CD4-positive, alpha-beta T cell (primary cell): ENCODE measurements at regions not wholly inside any gene's neighbourhood (a gene's known extent, or its start where the extent isn't known, plus 50 kb on each side); places are given as distances from the start of the nearest gene placed in this dataset.
"Not testable (repeated sequence)": the region's sequence is repeated elsewhere in the genome, so short reads cannot be mapped to it uniquely, and the experiment has no call there.

ENCODE experiments used
- ATAC-seq: fragments of 200-7000 bp; cut with Tn5 transposase; one replicate; pipeline ENCODE4 v1.10.0; 2022; ENCODE audit warnings: mild to moderate bottlenecking; ENCODE audit not compliant: poor library complexity
- CTCF ChIA-PET: fragments of 350-600 bp; sonication (Branson Sonifier 250); formaldehyde crosslinking; loops from one replicate; lab custom pipeline; 2021; ENCODE audit warnings: antibody characterized with exemption, inconsistent platforms; lab: Charles Lee
- POLR2A ChIA-PET: fragments of 350-600 bp; sonication (Branson Sonifier 250); formaldehyde crosslinking; loops from one replicate; lab custom pipeline; 2021; ENCODE audit warnings: antibody characterized with exemption, inconsistent platforms; lab: Charles Lee
- DNase-seq, 14 experiments: peaks; one replicate each; pipeline ENCODE4 v3.0.0-alpha.2; 2013 to 2020; ENCODE audit warnings: mixed read lengths in 2 of 14
- H3K27ac ChIP-seq, 2 donors: one replicate each; pipeline versions ENCODE4 v1.5.1 to v1.7.0; 2013; ENCODE audit warnings: low read length in 2 of 2, low read depth in 1 of 2, mild to moderate bottlenecking in 1 of 2
- H3K27me3 ChIP-seq, 2 experiments: 1 replicate in 1 of 2; 2 replicates in 1 of 2; pipeline versions ENCODE4 v1.6.1 to v1.7.0; 2013; ENCODE audit warnings: low read length in 2 of 2, control low read depth in 1 of 2, mild to moderate bottlenecking in 1 of 2, moderate library complexity in 1 of 2; ENCODE audit not compliant: insufficient read depth in 2 of 2, control insufficient read depth in 1 of 2
- H3K36me3 ChIP-seq: one replicate; pipeline ENCODE4 v1.6.1; 2013; ENCODE audit warnings: low read length, control low read depth; ENCODE audit not compliant: insufficient read depth
- H3K4me1 ChIP-seq: one replicate; pipeline ENCODE4 v1.6.1; 2013; ENCODE audit warnings: low read length, control low read depth; ENCODE audit not compliant: insufficient read depth
- H3K4me3 ChIP-seq: one replicate; pipeline ENCODE4 v1.5.1; 2013; ENCODE audit warnings: mild to moderate bottlenecking, low read length, moderate library complexity
- H3K9me3 ChIP-seq, 2 experiments: 1 replicate in 1 of 2; 2 replicates in 1 of 2; pipeline versions ENCODE4 v1.6.1 to v1.7.0; 2013; ENCODE audit warnings: low read length in 2 of 2, mild to moderate bottlenecking in 2 of 2, control low read depth in 1 of 2, moderate library complexity in 1 of 2; ENCODE audit not compliant: control insufficient read depth in 1 of 2, insufficient read depth in 1 of 2
- H3K27ac Mint-ChIP-seq: one replicate; pipeline ENCODE4 v1.8.0; 2020; ENCODE audit warnings: mixed read lengths
- H3K27me3 Mint-ChIP-seq: one replicate; pipeline ENCODE4 v1.8.0; 2021; ENCODE audit warnings: mixed read lengths
- H3K36me3 Mint-ChIP-seq: one replicate; pipeline ENCODE4 v1.8.0; 2021; ENCODE audit warnings: low read depth, mixed read lengths
- H3K4me1 Mint-ChIP-seq: one replicate; pipeline ENCODE4 v1.8.0; 2021; ENCODE audit warnings: low read depth, mixed read lengths
- H3K4me3 Mint-ChIP-seq: one replicate; pipeline ENCODE4 v1.8.0; 2020; ENCODE audit warnings: mild to moderate bottlenecking, mixed read lengths
- H3K9me3 Mint-ChIP-seq: one replicate; pipeline ENCODE4 v1.8.0; 2020; ENCODE audit warnings: mixed read lengths
- intact Hi-C, 2 experiments: fragments of 100-400 bp; cut with DNase I in 1 of 2; cut with micrococcal nuclease in 1 of 2; formaldehyde crosslinking; loops; one replicate each; pipeline versions ENCODE4 v1.15.1 to v1.9.0; 2023 to 2025; cut with DNase I, micrococcal nuclease
- TF ChIP-seq, protein P1 (sequence below): fragments of 200-600 bp; IDR thresholded peaks from one replicate; pipeline ENCODE4 v1.8.0; 2022; ENCODE audit warnings: antibody characterized with exemption, mild to moderate bottlenecking

- CTCF ChIA-PET, result no interaction called here
- H3K27ac ChIP-seq, result no peak overlapping the region
- H3K36me3 Mint-ChIP-seq, result no peaks in the 10 kb centered on the region
- peaks cover 0 to 15% of the 10 kb centered on the region in 2 experiments for H3K9me3 ChIP-seq
- H3K27ac Mint-ChIP-seq, result no peak overlapping the region
- H3K27me3 Mint-ChIP-seq, result peaks cover 6% of the 10 kb centered on the region
- no peaks in the 10 kb centered on the region for H3K9me3 Mint-ChIP-seq
- no peaks in the 10 kb centered on the region for H3K4me1 ChIP-seq
- TF ChIP-seq, protein P1, sequence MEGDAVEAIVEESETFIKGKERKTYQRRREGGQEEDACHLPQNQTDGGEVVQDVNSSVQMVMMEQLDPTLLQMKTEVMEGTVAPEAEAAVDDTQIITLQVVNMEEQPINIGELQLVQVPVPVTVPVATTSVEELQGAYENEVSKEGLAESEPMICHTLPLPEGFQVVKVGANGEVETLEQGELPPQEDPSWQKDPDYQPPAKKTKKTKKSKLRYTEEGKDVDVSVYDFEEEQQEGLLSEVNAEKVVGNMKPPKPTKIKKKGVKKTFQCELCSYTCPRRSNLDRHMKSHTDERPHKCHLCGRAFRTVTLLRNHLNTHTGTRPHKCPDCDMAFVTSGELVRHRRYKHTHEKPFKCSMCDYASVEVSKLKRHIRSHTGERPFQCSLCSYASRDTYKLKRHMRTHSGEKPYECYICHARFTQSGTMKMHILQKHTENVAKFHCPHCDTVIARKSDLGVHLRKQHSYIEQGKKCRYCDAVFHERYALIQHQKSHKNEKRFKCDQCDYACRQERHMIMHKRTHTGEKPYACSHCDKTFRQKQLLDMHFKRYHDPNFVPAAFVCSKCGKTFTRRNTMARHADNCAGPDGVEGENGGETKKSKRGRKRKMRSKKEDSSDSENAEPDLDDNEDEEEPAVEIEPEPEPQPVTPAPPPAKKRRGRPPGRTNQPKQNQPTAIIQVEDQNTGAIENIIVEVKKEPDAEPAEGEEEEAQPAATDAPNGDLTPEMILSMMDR, result no peak
- H3K27me3 ChIP-seq, result no peaks in the 10 kb centered on the region
- H3K4me3 ChIP-seq, result no peak overlapping the region
- DNase-seq, result no peak
- H3K4me3 Mint-ChIP-seq, result no peak overlapping the region
- POLR2A ChIA-PET, result no interaction called here
- H3K36me3 ChIP-seq, result no peaks in the 10 kb centered on the region
- no peaks in the 10 kb centered on the region for H3K4me1 Mint-ChIP-seq
- no peak for ATAC-seq
- intact Hi-C loops, result no loop called here
Measured at GRCh38 chr2:182605166-182605565, 110.9 kb upstream of the DNAJC10 start.

- H3K36me3 Mint-ChIP-seq, result no peaks in the 10 kb centered on the region
- no peak for ATAC-seq
Measured at GRCh38 chr2:182606728-182607681, 109.1 kb upstream of the DNAJC10 start.

DNA sequence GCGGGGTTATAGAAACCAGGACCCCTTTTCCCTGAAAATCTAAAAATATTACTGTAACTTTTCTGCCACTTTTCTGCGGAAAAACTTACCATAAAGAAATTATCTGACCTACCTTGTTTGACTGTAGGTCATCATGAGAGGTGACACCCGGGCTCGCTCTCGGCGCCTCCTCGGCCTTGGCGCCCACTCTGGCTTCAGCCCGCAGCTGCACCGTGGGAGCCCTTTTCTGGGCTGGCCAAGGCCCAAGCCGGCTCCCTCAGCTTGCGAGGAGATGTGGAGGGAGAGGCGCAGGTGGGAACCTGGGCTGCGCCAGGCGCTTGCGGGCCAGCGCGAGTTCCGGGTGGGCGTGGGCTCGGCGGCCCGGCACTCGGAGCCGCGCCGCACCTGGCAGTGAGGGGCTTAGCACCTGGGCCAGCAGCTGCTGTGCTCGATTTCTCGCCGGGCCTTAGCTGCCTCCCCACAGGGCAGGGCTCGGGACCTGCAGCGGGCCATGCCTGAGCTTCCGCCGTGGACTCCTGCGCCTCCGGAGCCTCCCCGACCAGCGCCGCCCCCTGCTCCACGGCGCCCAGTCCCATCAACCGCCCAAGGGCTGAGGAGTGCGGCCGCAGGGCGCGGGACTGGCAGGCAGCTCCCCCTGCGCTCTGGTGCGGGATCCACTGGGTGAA lies 107.7 kb upstream of the DNAJC10 start:
- no peak overlapping the region for H3K4me3 Mint-ChIP-seq
- no peaks in the 10 kb centered on the region for H3K9me3 Mint-ChIP-seq
- no peaks in the 10 kb centered on the region for H3K4me1 ChIP-seq
- ATAC-seq, result no peak
- no peaks in the 10 kb centered on the region for H3K27me3 ChIP-seq
- H3K27ac ChIP-seq, result no peak overlapping the region
- peaks cover 0 to 8% of the 10 kb centered on the region in 2 experiments for H3K9me3 ChIP-seq
- no peaks in the 10 kb centered on the region for H3K27me3 Mint-ChIP-seq
- TF ChIP-seq, protein P1, result no peak
- no peak overlapping the region for H3K4me3 ChIP-seq
- ChIA-PET CTCF (no interaction called here), POLR2A (no interaction called here)
- intact Hi-C loops, result no loop called here
- H3K36me3 ChIP-seq, result no peaks in the 10 kb centered on the region
- H3K36me3 Mint-ChIP-seq, result no peaks in the 10 kb centered on the region
- DNase-seq, result no peak
- no peak overlapping the region for H3K27ac Mint-ChIP-seq
- H3K4me1 Mint-ChIP-seq, result no peaks in the 10 kb centered on the region

More at GRCh38 chr2:182606728-182607681, 109.1 kb upstream of the DNAJC10 start:
- no peaks in the 10 kb centered on the region for H3K9me3 Mint-ChIP-seq
- intact Hi-C loops, result no loop called here
- Histone ChIP-seq H3K27me3 (no peaks in the 10 kb centered on the region), H3K4me3 (no peak overlapping the region), H3K9me3 (peaks cover 0 to 10% of the 10 kb centered on the region in 2 experiments), H3K4me1 (no peaks in the 10 kb centered on the region), H3K36me3 (no peaks in the 10 kb centered on the region), H3K27ac (no peak overlapping the region)
- ChIA-PET POLR2A (no interaction called here), CTCF (no interaction called here)
- no peak for DNase-seq
- no peak overlapping the region for H3K27ac Mint-ChIP-seq
- no peak overlapping the region for H3K4me3 Mint-ChIP-seq
- no peaks in the 10 kb centered on the region for H3K4me1 Mint-ChIP-seq
- TF ChIP-seq, protein P1, result no peak
- peaks cover 6% of the 10 kb centered on the region for H3K27me3 Mint-ChIP-seq

DNA sequence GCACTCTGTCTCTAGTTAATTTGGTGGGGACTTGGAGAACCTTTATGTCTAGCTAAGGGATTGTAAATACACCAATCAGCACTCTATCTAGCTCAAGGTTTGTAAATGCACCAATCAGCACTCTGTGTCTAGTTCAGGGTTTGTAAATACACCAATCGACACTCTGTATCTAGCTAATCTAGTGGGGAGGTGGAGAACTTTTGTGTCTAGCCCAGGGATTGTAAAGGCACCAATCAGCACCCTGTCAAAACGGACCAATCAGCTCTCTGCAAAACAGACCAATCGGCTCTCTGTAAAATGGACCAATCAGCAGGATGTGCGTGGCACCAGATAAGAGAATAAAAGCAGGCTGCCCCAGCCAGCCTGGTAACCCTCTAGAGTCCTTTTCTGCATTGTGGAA lies 107.1 kb upstream of the DNAJC10 start:
- intact Hi-C loops, H3K4me3 ChIP-seq, H3K9me3 ChIP-seq, H3K4me3 Mint-ChIP-seq, H3K36me3 Mint-ChIP-seq, H3K27me3 Mint-ChIP-seq, H3K4me1 ChIP-seq, H3K36me3 ChIP-seq, DNase-seq, H3K9me3 Mint-ChIP-seq, POLR2A ChIA-PET, H3K4me1 Mint-ChIP-seq, H3K27me3 ChIP-seq, ATAC-seq, H3K27ac ChIP-seq, CTCF ChIA-PET, H3K27ac Mint-ChIP-seq: not testable (repeated sequence)
